H54 (cell line): ENCODE measurements at regions not wholly inside any gene's neighbourhood (a gene's known extent, or its start where the extent isn't known, plus 50 kb on each side); places are given as distances from the start of the nearest gene placed in this dataset.
"Not testable (repeated sequence)": the region's sequence is repeated elsewhere in the genome, so short reads cannot be mapped to it uniquely, and the experiment has no call there.

Experiments used
- DNase-seq: peaks from one replicate; pipeline ENCODE4 v3.0.0; 2011; ENCODE audit warnings: low spot score, mixed read lengths; ENCODE audit not compliant: insufficient read length
- FAIRE-seq: peaks from 3 replicates; lab custom pipeline; 2011; peaks lifted over from hg19 to GRCh38; lab: Jason Lieb, UNC
- POLR2A ChIP-seq: IDR thresholded peaks from 2 replicates; pipeline ENCODE4 v1.6.1; 2011; ENCODE audit warnings: low read depth, mild to moderate bottlenecking, low read length

- TF ChIP-seq POLR2A = no peak
- peak; percentile 54 for DNase-seq
- FAIRE-seq = no peak
Measured at GRCh38 chr11:31958076-31958735, 132.7 kb upstream of the RCN1 start.

GRCh38 chr11:31957674-31958073 is 133.2 kb upstream of the RCN1 start:
- DNase-seq = no peak
- FAIRE-seq = no peak
- no peak for TF ChIP-seq POLR2A

GRCh38 chr11:31956310-31956709 is 134.6 kb upstream of the RCN1 start:
- DNase-seq (no peak), FAIRE-seq (no peak)
- TF ChIP-seq POLR2A = no peak

- DNase-seq = no peak
- FAIRE-seq = no peak
- TF ChIP-seq POLR2A = no peak
Measured at GRCh38 chr11:31955838-31956237, 135.0 kb upstream of the RCN1 start.

GRCh38 chr11:31953803-31954327 is 137.0 kb upstream of the RCN1 start:
- no peak for FAIRE-seq
- DNase-seq = no peak
- no peak for TF ChIP-seq POLR2A

- not testable (repeated sequence) for FAIRE-seq, DNase-seq
Measured at GRCh38 chr11:31949733-31950200, 138.6 kb upstream of the PAX6 start.

GRCh38 chr11:31947051-31947450 is 135.9 kb upstream of the PAX6 start:
- FAIRE-seq = no peak
- DNase-seq = no peak
- TF ChIP-seq POLR2A = no peak

- FAIRE-seq (no peak), DNase-seq (no peak)
- no peak for TF ChIP-seq POLR2A
Measured at GRCh38 chr11:31943056-31943780, 132.1 kb upstream of the PAX6 start.

GRCh38 chr11:31940371-31941037 is 129.4 kb upstream of the PAX6 start:
- no peak for TF ChIP-seq POLR2A
- no peak for DNase-seq
- FAIRE-seq = no peak

- FAIRE-seq (no peak), DNase-seq (no peak)
- TF ChIP-seq POLR2A = no peak
Measured at GRCh38 chr11:31939004-31939403, 127.9 kb upstream of the PAX6 start.

- DNase-seq (no peak), FAIRE-seq (no peak)
- no peak for TF ChIP-seq POLR2A
Measured at GRCh38 chr11:31936312-31936711, 125.2 kb upstream of the PAX6 start.

- DNase-seq (no peak), FAIRE-seq (no peak)
- no peak for TF ChIP-seq POLR2A
Measured at GRCh38 chr11:31932879-31933278, 121.8 kb upstream of the PAX6 start.

- no peak for TF ChIP-seq POLR2A
Measured at GRCh38 chr11:31927982-31928381, 116.9 kb upstream of the PAX6 start.

More at GRCh38 chr11:31927982-31928381, 116.9 kb upstream of the PAX6 start:
- no peak for DNase-seq
- FAIRE-seq = no peak
